HepG2 (cell line): ENCODE measurements at regions not wholly inside any gene's neighbourhood (a gene's known extent, or its start where the extent isn't known, plus 50 kb on each side); places are given as distances from the start of the nearest gene placed in this dataset.

Experiments used
- RBM39 ChIP-seq: fragments of 200-400 bp; formaldehyde crosslinking; IDR thresholded peaks from one replicate; pipeline ENCODE4 v1.6.1; 2018; ENCODE audit warnings: antibody characterized with exemption, mild to moderate bottlenecking, low read depth, low read length; ENCODE audit not compliant: poor library complexity, severe bottlenecking
- RXRB ChIP-seq: IDR thresholded peaks from 2 replicates; pipeline ENCODE4 v1.6.1; 2016; ENCODE audit warnings: borderline replicate concordance, missing genetic modification reagents, missing compliant biosample characterization
- SUZ12 ChIP-seq: fragments of 150-350 bp; IDR thresholded peaks from 2 replicates; pipeline ENCODE4 v1.6.1; 2014; ENCODE audit warnings: low read depth, low read length
- TFDP1 ChIP-seq: IDR thresholded peaks from 2 replicates; pipeline ENCODE4 v1.6.1; 2016; ENCODE audit warnings: missing compliant biosample characterization, missing genetic modification reagents, borderline replicate concordance
- U2AF2 ChIP-seq: fragments of 200-400 bp; formaldehyde crosslinking; IDR thresholded peaks from 2 replicates; pipeline ENCODE4 v1.6.1; 2017; ENCODE audit warnings: low read depth, mild to moderate bottlenecking, low read length
- ZNF263 ChIP-seq: sonication (generic); formaldehyde crosslinking; IDR thresholded peaks from 2 replicates; pipeline ENCODE4 v1.4.0; 2020; ENCODE audit warnings: missing genetic modification reagents
- ZSCAN5A ChIP-seq: sonication (generic); formaldehyde crosslinking; IDR thresholded peaks from 2 replicates; pipeline ENCODE4 v1.8.0; 2022; ENCODE audit warnings: mild to moderate bottlenecking, missing genetic modification reagents, borderline replicate concordance

DNA sequence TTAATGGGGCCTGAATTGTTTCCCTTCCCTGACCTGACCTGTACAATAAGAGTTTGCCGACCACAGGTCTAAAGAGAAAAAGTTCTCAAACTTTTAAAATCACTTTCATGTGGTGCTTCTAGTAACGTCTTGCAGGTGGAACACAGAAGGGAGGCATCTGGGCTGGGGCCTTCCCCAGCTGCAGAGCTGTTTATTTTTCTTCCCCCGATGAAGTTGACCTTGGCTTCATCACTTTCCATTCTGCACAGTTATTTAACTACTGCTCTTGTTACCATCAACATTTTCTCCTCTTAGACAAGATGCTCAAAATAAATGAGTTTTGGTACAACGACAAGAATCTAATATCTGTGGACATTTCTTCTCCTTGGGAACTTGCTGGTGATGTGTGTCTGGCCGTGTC is 181.7 kb downstream of the HERPUD2 start:
- TF ChIP-seq U2AF2 = no peak
- TF ChIP-seq ZNF263 (CRISPR knock-in tag) = no peak
- TF ChIP-seq SUZ12 = no peak
- no peak for TF ChIP-seq TFDP1 (CRISPR knock-in tag)
- no peak for TF ChIP-seq RXRB
- TF ChIP-seq RBM39 = no peak
- no peak for TF ChIP-seq ZSCAN5A (CRISPR knock-in tag)
